ENCODE measurements at regions not wholly inside any gene's neighbourhood (a gene's known extent, or its start where the extent isn't known, plus 50 kb on each side); places are given as distances from the start of the nearest gene placed in this dataset.

- Histone ChIP-seq H3K27ac (ENCODE audit: low read depth, low read length) (no peak overlapping the region), H3K9ac (ENCODE audit: low read length) (no peak overlapping the region), H3K27me3 (ENCODE audit: insufficient read depth, low read length) (no peaks in the 10 kb centered on the region), H3K36me3 (ENCODE audit: control insufficient read depth in 1 of 2, insufficient read depth in 2 of 2, low read length in 2 of 2) (no peaks in the 10 kb centered on the region), H3K9me2 (ENCODE audit: insufficient read depth) (no peaks in the 10 kb centered on the region), H3K4me3 (replicated peaks in 1 of 2; ENCODE audit: low read depth in 1 of 2, low read length in 2 of 2) (no peak overlapping the region), H3K79me2 (ENCODE audit: insufficient read depth, low read length) (no peaks in the 10 kb centered on the region), H2AFZ (ENCODE audit: low read depth, low read length, poor library complexity, severe bottlenecking) (no peak overlapping the region), H4K20me1 (ENCODE audit: insufficient read depth) (no peaks in the 10 kb centered on the region), H3K9me3 (ENCODE audit: control insufficient read depth in 1 of 2, insufficient read depth in 1 of 2, low read depth in 1 of 2, low read length in 2 of 2) (no peaks in the 10 kb centered on the region), H3K4me1 (ENCODE audit: control insufficient read depth in 1 of 2, insufficient read depth in 2 of 2, low read length in 2 of 2) (no peaks in the 10 kb centered on the region), H3K4me2 (ENCODE audit: low read length) (no peak overlapping the region)
- DNase-seq (ENCODE audit: low read depth, low spot score) = no peak
- intact Hi-C loops (cut with micrococcal nuclease) = loop anchor here (5.0 kb wide), 2 partner anchors 653 to 863 kb away; no protein-coding TSS in a partner anchor
- CTCF ChIA-PET = no interaction called here
- RAD21 ChIA-PET (ENCODE audit: low non-redundant PET in 1 of 2, low total read pairs in 2 of 2, uncharacterized antibody in 2 of 2, unreplicated experiment in 2 of 2) = no interaction called here
- BruUV-seq (replicated peaks) = no TSS peak
- POLR2A ChIA-PET = no interaction called here
- ATAC-seq = no peak
- TF ChIP-seq SP1 (IDR thresholded peaks at IDR 0.05; ENCODE audit: low read depth) (no peak), POLR2A (IDR thresholded peaks at IDR 0.05; ENCODE audit: borderline replicate concordance, extremely low read depth, insufficient read depth, insufficient read length) (no peak), EZH2 (IDR thresholded peaks at IDR 0.05) (no peak), JUND (IDR thresholded peaks at IDR 0.05) (no peak), YY1 (IDR thresholded peaks at IDR 0.05; ENCODE audit: extremely low read depth, insufficient replicate concordance, low read depth, low read length) (no peak)
These were observed 1337.8 kb downstream of the BRD1 start for GRCh38 chr22:48489551-48490499.

GRCh38 chr22:48488611-48489511 is 1338.8 kb downstream of the BRD1 start:
- Histone ChIP-seq H3K79me2 (ENCODE audit: insufficient read depth, low read length) (no peaks in the 10 kb centered on the region), H2AFZ (ENCODE audit: low read depth, low read length, poor library complexity, severe bottlenecking) (no peak overlapping the region), H3K9me3 (ENCODE audit: control insufficient read depth in 1 of 2, insufficient read depth in 1 of 2, low read depth in 1 of 2, low read length in 2 of 2) (no peaks in the 10 kb centered on the region), H4K20me1 (ENCODE audit: insufficient read depth) (no peaks in the 10 kb centered on the region), H3K27ac (ENCODE audit: low read depth, low read length) (no peak overlapping the region), H3K9me2 (ENCODE audit: insufficient read depth) (no peaks in the 10 kb centered on the region), H3K4me3 (replicated peaks in 1 of 2; ENCODE audit: low read depth in 1 of 2, low read length in 2 of 2) (no peak overlapping the region), H3K9ac (ENCODE audit: low read length) (no peak overlapping the region), H3K4me2 (ENCODE audit: low read length) (no peak overlapping the region), H3K36me3 (ENCODE audit: control insufficient read depth in 1 of 2, insufficient read depth in 2 of 2, low read length in 2 of 2) (no peaks in the 10 kb centered on the region), H3K27me3 (ENCODE audit: insufficient read depth, low read length) (no peaks in the 10 kb centered on the region), H3K4me1 (ENCODE audit: control insufficient read depth in 1 of 2, insufficient read depth in 2 of 2, low read length in 2 of 2) (no peaks in the 10 kb centered on the region)
- BruUV-seq (replicated peaks) = no TSS peak
- POLR2A ChIA-PET = no interaction called here
- CTCF ChIA-PET = no interaction called here
- TF ChIP-seq SP1 (IDR thresholded peaks at IDR 0.05; ENCODE audit: low read depth) = no peak
- ATAC-seq (no peak), DNase-seq (ENCODE audit: low read depth, low spot score) (no peak)
- intact Hi-C loops (cut with micrococcal nuclease) = no loop called here
- RAD21 ChIA-PET (ENCODE audit: low non-redundant PET in 1 of 2, low total read pairs in 2 of 2, uncharacterized antibody in 2 of 2, unreplicated experiment in 2 of 2) = no interaction called here
